ENCODE measurements at regions not wholly inside any gene's neighbourhood (a gene's known extent, or its start where the extent isn't known, plus 50 kb on each side); places are given as distances from the start of the nearest gene placed in this dataset.
"Not testable (repeated sequence)": the region's sequence is repeated elsewhere in the genome, so short reads cannot be mapped to it uniquely, and the experiment has no call there.

DNA sequence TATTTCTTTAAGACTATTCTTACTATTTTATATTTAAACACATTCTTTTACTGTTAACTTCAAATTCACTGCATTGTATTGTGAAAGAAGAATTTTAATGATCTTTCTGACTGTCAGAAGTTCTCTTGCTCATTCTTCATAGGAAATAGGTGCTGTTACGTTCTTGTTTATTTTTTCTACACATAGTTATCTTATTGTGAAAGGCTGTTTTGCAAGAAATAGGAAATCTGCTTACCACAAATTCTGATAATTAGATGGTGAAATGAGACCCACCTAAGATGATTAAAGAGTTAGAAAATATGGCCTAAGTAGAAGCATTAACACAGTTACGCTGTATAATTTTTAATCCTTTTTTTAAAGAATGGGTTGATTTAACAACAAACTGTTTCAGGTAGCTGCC is 316.1 kb upstream of the ZFP42 start:
- no peak overlapping the region for H3K9ac ChIP-seq (ENCODE audit: insufficient read length, low read depth)
- no peak for DNase-seq (ENCODE audit: low read depth, low spot score)
- H3K9me3 ChIP-seq (ENCODE audit: insufficient read depth, low read length), result no peaks in the 10 kb centered on the region
- no peak overlapping the region for H3K4me3 ChIP-seq (ENCODE audit: insufficient read length, low read depth)
- no peaks in the 10 kb centered on the region for H3K36me3 ChIP-seq (ENCODE audit: insufficient read depth, insufficient read length, low read length)
- TF ChIP-seq ZNF274 (IDR thresholded peaks at IDR 0.05; ENCODE audit: low read depth, low read length) (no peak), SUZ12 (IDR thresholded peaks at IDR 0.05; ENCODE audit: extremely low read depth, insufficient read depth, insufficient read length) (no peak), YY1 (IDR thresholded peaks at IDR 0.05; ENCODE audit: insufficient read depth, insufficient read length) (no peak)
- H3K4me1 ChIP-seq (ENCODE audit: insufficient read depth, insufficient read length), result no peaks in the 10 kb centered on the region
- H3K27me3 ChIP-seq (ENCODE audit: insufficient read depth, insufficient read length), result no peaks in the 10 kb centered on the region

DNA sequence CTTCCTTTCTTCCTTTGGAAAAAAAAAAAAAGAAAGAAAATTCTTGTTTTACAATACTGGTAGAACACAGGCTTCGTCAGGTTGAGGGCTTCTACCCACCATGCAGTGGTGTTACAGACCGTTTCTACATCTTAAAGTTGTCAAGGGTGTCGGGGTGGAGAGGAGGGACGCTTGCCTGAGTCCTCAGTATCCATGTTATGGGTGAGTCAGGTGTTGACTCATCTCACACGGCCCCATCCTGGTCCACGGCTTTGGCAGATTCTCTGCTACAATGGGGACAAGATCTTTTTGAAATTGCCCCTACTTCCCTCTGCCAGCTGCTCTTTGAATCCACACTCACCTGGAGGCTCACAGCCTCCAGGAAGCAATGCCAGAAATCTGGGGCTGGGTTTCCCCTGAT is 310.3 kb upstream of the ZFP42 start:
- no peak overlapping the region for H3K9ac ChIP-seq (ENCODE audit: insufficient read length, low read depth)
- no peaks in the 10 kb centered on the region for H3K4me1 ChIP-seq (ENCODE audit: insufficient read depth, insufficient read length)
- H3K36me3 ChIP-seq (ENCODE audit: insufficient read depth, insufficient read length, low read length), result no peaks in the 10 kb centered on the region
- H3K4me3 ChIP-seq (ENCODE audit: insufficient read length, low read depth), result no peak overlapping the region
- DNase-seq (ENCODE audit: low read depth, low spot score), result no peak
- no peaks in the 10 kb centered on the region for H3K27me3 ChIP-seq (ENCODE audit: insufficient read depth, insufficient read length)
- TF ChIP-seq YY1 (IDR thresholded peaks at IDR 0.05; ENCODE audit: insufficient read depth, insufficient read length) (no peak), SUZ12 (IDR thresholded peaks at IDR 0.05; ENCODE audit: extremely low read depth, insufficient read depth, insufficient read length) (no peak), ZNF274 (IDR thresholded peaks at IDR 0.05; ENCODE audit: low read depth, low read length) (no peak)
- H3K9me3 ChIP-seq (ENCODE audit: insufficient read depth, low read length), result no peaks in the 10 kb centered on the region

DNA sequence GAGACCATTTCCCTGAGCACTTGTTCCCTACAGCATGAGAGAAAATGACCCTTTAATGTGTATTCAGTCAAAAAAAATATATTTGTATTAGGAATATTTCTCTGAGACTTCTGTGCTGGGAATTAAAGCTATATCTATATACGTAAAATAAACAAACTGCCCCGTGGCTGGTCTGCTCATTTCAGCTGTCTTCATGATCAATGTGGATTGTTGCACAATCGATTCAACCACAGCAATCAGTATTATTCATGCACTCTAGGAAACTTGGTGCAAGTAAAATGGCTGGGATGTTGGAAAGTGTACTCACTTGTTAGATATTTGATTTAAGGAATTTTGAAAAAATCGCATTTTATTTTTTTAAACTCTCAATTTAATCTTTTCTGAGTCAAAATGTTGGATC is 307.9 kb upstream of the ZFP42 start:
- DNase-seq (ENCODE audit: low read depth, low spot score), result no peak
- no peaks in the 10 kb centered on the region for H3K4me1 ChIP-seq (ENCODE audit: insufficient read depth, insufficient read length)
- no peak overlapping the region for H3K9ac ChIP-seq (ENCODE audit: insufficient read length, low read depth)
- H3K4me3 ChIP-seq (ENCODE audit: insufficient read length, low read depth), result no peak overlapping the region
- no peaks in the 10 kb centered on the region for H3K9me3 ChIP-seq (ENCODE audit: insufficient read depth, low read length)
- no peaks in the 10 kb centered on the region for H3K27me3 ChIP-seq (ENCODE audit: insufficient read depth, insufficient read length)
- H3K36me3 ChIP-seq (ENCODE audit: insufficient read depth, insufficient read length, low read length), result no peaks in the 10 kb centered on the region
- no peak for TF ChIP-seq ZNF274 (IDR thresholded peaks at IDR 0.05; ENCODE audit: low read depth, low read length)
- TF ChIP-seq YY1 (IDR thresholded peaks at IDR 0.05; ENCODE audit: insufficient read depth, insufficient read length), result no peak
- no peak for TF ChIP-seq SUZ12 (IDR thresholded peaks at IDR 0.05; ENCODE audit: extremely low read depth, insufficient read depth, insufficient read length)

GRCh38 chr4:187692626-187693025 is 302.9 kb upstream of the ZFP42 start:
- no peak overlapping the region for H3K4me3 ChIP-seq (ENCODE audit: insufficient read length, low read depth)
- no peak for TF ChIP-seq YY1 (IDR thresholded peaks at IDR 0.05; ENCODE audit: insufficient read depth, insufficient read length)
- no peak for TF ChIP-seq ZNF274 (IDR thresholded peaks at IDR 0.05; ENCODE audit: low read depth, low read length)
- no peak for TF ChIP-seq SUZ12 (IDR thresholded peaks at IDR 0.05; ENCODE audit: extremely low read depth, insufficient read depth, insufficient read length)

GRCh38 chr4:187695531-187695930 is 300.0 kb upstream of the ZFP42 start:
- not testable (repeated sequence) for DNase-seq (ENCODE audit: low read depth, low spot score); H3K9me3 ChIP-seq (ENCODE audit: insufficient read depth, low read length); H3K9ac ChIP-seq (ENCODE audit: insufficient read length, low read depth); H3K27me3 ChIP-seq (ENCODE audit: insufficient read depth, insufficient read length); H3K4me1 ChIP-seq (ENCODE audit: insufficient read depth, insufficient read length); H3K36me3 ChIP-seq (ENCODE audit: insufficient read depth, insufficient read length, low read length); H3K4me3 ChIP-seq (ENCODE audit: insufficient read length, low read depth)

More at GRCh38 chr4:187692626-187693025, 302.9 kb upstream of the ZFP42 start:
- Histone ChIP-seq H3K4me1 (ENCODE audit: insufficient read depth, insufficient read length) (no peaks in the 10 kb centered on the region), H3K27me3 (ENCODE audit: insufficient read depth, insufficient read length) (no peaks in the 10 kb centered on the region), H3K9me3 (ENCODE audit: insufficient read depth, low read length) (peaks cover 7% of the 10 kb centered on the region; the same call in 1 of the 2 replicates), H3K9ac (ENCODE audit: insufficient read length, low read depth) (no peak overlapping the region), H3K36me3 (ENCODE audit: insufficient read depth, insufficient read length, low read length) (no peaks in the 10 kb centered on the region)
- DNase-seq (ENCODE audit: low read depth, low spot score), result no peak

- H3K9ac ChIP-seq (ENCODE audit: insufficient read length, low read depth), result no peak overlapping the region
- no peaks in the 10 kb centered on the region for H3K9me3 ChIP-seq (ENCODE audit: insufficient read depth, low read length)
- no peaks in the 10 kb centered on the region for H3K4me1 ChIP-seq (ENCODE audit: insufficient read depth, insufficient read length)
- H3K27me3 ChIP-seq (ENCODE audit: insufficient read depth, insufficient read length), result no peaks in the 10 kb centered on the region
- H3K4me3 ChIP-seq (ENCODE audit: insufficient read length, low read depth), result no peak overlapping the region
- TF ChIP-seq SUZ12 (IDR thresholded peaks at IDR 0.05; ENCODE audit: extremely low read depth, insufficient read depth, insufficient read length), result no peak
- no peak for TF ChIP-seq YY1 (IDR thresholded peaks at IDR 0.05; ENCODE audit: insufficient read depth, insufficient read length)
- TF ChIP-seq ZNF274 (IDR thresholded peaks at IDR 0.05; ENCODE audit: low read depth, low read length), result no peak
- DNase-seq (ENCODE audit: low read depth, low spot score), result no peak
- H3K36me3 ChIP-seq (ENCODE audit: insufficient read depth, insufficient read length, low read length), result no peaks in the 10 kb centered on the region
These were observed 284.0 kb upstream of the ZFP42 start for GRCh38 chr4:187711586-187711985.

DNA sequence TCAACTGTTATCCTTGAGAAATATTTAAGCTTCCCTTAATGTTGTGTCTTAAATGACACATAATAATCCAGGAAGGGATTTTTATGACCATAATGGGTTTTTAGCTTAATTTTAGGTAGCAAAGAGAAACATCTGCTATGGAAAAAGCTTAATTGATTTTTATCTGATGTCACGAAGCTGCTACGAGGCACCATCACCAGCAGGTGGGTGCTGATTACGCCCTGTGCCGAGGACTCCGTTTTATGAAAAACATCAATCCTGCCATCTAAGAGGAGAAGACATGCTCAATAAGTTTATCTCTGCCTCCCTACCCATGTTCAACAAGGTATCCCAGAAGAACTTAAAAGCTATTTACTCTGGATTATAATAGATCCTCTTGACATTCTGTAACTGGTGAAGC is 280.6 kb upstream of the ZFP42 start:
- H3K27me3 ChIP-seq (ENCODE audit: insufficient read depth, insufficient read length), result no peaks in the 10 kb centered on the region
- no peak for TF ChIP-seq ZNF274 (IDR thresholded peaks at IDR 0.05; ENCODE audit: low read depth, low read length)
- TF ChIP-seq SUZ12 (IDR thresholded peaks at IDR 0.05; ENCODE audit: extremely low read depth, insufficient read depth, insufficient read length), result no peak
- no peak for TF ChIP-seq YY1 (IDR thresholded peaks at IDR 0.05; ENCODE audit: insufficient read depth, insufficient read length)
- no peak overlapping the region for H3K9ac ChIP-seq (ENCODE audit: insufficient read length, low read depth)
- DNase-seq (ENCODE audit: low read depth, low spot score), result no peak
- H3K36me3 ChIP-seq (ENCODE audit: insufficient read depth, insufficient read length, low read length), result no peaks in the 10 kb centered on the region
- no peaks in the 10 kb centered on the region for H3K4me1 ChIP-seq (ENCODE audit: insufficient read depth, insufficient read length)
- no peaks in the 10 kb centered on the region for H3K9me3 ChIP-seq (ENCODE audit: insufficient read depth, low read length)
- H3K4me3 ChIP-seq (ENCODE audit: insufficient read length, low read depth), result no peak overlapping the region

GRCh38 chr4:187715466-187715865 is 280.1 kb upstream of the ZFP42 start:
- no peak for DNase-seq (ENCODE audit: low read depth, low spot score)
- Histone ChIP-seq H3K4me3 (ENCODE audit: insufficient read length, low read depth) (no peak overlapping the region), H3K9me3 (ENCODE audit: insufficient read depth, low read length) (no peaks in the 10 kb centered on the region), H3K9ac (ENCODE audit: insufficient read length, low read depth) (no peak overlapping the region), H3K36me3 (ENCODE audit: insufficient read depth, insufficient read length, low read length) (no peaks in the 10 kb centered on the region), H3K4me1 (ENCODE audit: insufficient read depth, insufficient read length) (no peaks in the 10 kb centered on the region), H3K27me3 (ENCODE audit: insufficient read depth, insufficient read length) (no peaks in the 10 kb centered on the region)
- TF ChIP-seq ZNF274 (IDR thresholded peaks at IDR 0.05; ENCODE audit: low read depth, low read length) (no peak), YY1 (IDR thresholded peaks at IDR 0.05; ENCODE audit: insufficient read depth, insufficient read length) (no peak)

Data from NT2/D1 (cell line).